ENCODE measurements at regions not wholly inside any gene's neighbourhood (a gene's known extent, or its start where the extent isn't known, plus 50 kb on each side); places are given as distances from the start of the nearest gene placed in this dataset.
A peak's percentile ranks its signal among the peaks of the same experiment; 100 is the strongest.

- 63 to 70% methylated on average over 5 of the region's 5 CpGs for WGBS, 2 experiments (ENCODE audit: low coverage in 1 of 2, low lambda C conversion rate in 2 of 2, missing lambda C conversion rate in 2 of 2)
- no peaks in the 10 kb centered on the region; the same call in 1 of the 2 replicates for H3K9me2 ChIP-seq (ENCODE audit: insufficient read depth)
- TF ChIP-seq EZH2 (IDR thresholded peaks at IDR 0.05; ENCODE audit: insufficient read depth, poor library complexity, severe bottlenecking), result no peak
- no peak for TF ChIP-seq EZH2phosphoT487 (IDR thresholded peaks at IDR 0.05; ENCODE audit: insufficient read depth, low read depth)
- no peak for DNase-seq
- no peak overlapping the region for H2AFZ ChIP-seq
- no peaks in the 10 kb centered on the region for H3K36me3 ChIP-seq (ENCODE audit: low read depth)
- H3K79me2 ChIP-seq (ENCODE audit: insufficient read depth), result no peaks in the 10 kb centered on the region
- H3K4me1 ChIP-seq (ENCODE audit: insufficient read depth), result peaks cover 22% of the 10 kb centered on the region
- no peaks in the 10 kb centered on the region for H3F3A ChIP-seq (ENCODE audit: insufficient read depth)
- H3K4me2 ChIP-seq (ENCODE audit: unreplicated experiment), result no peak overlapping the region
- H3K27me3 ChIP-seq (replicated peaks; ENCODE audit: insufficient read depth), result no peaks in the 10 kb centered on the region
- H3K27ac ChIP-seq, result no peak overlapping the region
- H3K4me3 ChIP-seq, result no peak overlapping the region
- in situ Hi-C loops (cut with MboI), result no loop called here
- H3K9ac ChIP-seq, result no peak overlapping the region
- no peaks in the 10 kb centered on the region for H3K9me3 ChIP-seq (ENCODE audit: low read depth)
- H4K20me1 ChIP-seq (ENCODE audit: insufficient read depth), result no peaks in the 10 kb centered on the region
These were observed 772.5 kb upstream of the SLITRK1 start for GRCh38 chr13:84654654-84655275.

DNA sequence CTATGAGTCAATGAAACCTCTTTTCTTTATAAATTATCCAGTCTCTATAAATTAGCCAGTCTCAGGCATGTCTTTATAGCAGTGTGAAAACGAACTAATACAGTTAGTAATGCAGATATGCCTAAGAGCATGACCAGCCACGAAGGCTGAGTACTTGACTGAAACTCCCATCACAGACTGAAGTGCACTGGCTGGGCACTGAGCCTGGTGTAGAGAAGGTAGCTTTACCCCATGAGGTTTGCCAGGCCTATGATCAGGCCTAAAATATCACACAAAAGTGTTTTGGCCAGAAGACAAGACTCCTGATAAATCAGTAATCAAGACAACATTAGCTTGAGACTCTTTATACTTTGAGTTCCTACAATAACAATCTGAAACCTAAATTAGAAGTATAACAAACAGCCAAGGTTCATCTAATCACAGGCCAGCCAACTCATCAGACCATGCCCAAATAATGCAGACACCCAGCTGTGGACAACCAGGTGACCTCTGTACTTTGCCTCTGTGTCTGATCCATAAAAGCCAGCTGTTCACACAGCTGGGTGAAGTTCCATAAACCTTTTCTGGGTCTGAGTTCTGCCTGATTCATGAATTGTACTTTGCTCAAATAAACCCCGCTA lies 771.8 kb upstream of the SLITRK1 start:
- Histone ChIP-seq H3K9me2 (ENCODE audit: insufficient read depth) (no peaks in the 10 kb centered on the region; the same call in 1 of the 2 replicates), H3K36me3 (ENCODE audit: low read depth) (no peaks in the 10 kb centered on the region), H3K4me1 (ENCODE audit: insufficient read depth) (peaks cover 21% of the 10 kb centered on the region), H3K27me3 (replicated peaks; ENCODE audit: insufficient read depth) (no peaks in the 10 kb centered on the region), H3K27ac (no peak overlapping the region), H3K9ac (no peak overlapping the region), H3K79me2 (ENCODE audit: insufficient read depth) (no peaks in the 10 kb centered on the region), H3K9me3 (ENCODE audit: low read depth) (no peaks in the 10 kb centered on the region), H3K4me3 (no peak overlapping the region), H3F3A (ENCODE audit: insufficient read depth) (no peaks in the 10 kb centered on the region), H3K4me2 (ENCODE audit: unreplicated experiment) (no peak overlapping the region), H4K20me1 (ENCODE audit: insufficient read depth) (no peaks in the 10 kb centered on the region), H2AFZ (no peak overlapping the region)
- DNase-seq, result no peak
- no peak for TF ChIP-seq EZH2phosphoT487 (IDR thresholded peaks at IDR 0.05; ENCODE audit: insufficient read depth, low read depth)
- TF ChIP-seq EZH2 (IDR thresholded peaks at IDR 0.05; ENCODE audit: insufficient read depth, poor library complexity, severe bottlenecking), result no peak
- 81 to 83% methylated on average over 3 of the region's 3 CpGs for WGBS, 2 experiments (ENCODE audit: low coverage in 1 of 2, low lambda C conversion rate in 2 of 2, missing lambda C conversion rate in 2 of 2)
- in situ Hi-C loops (cut with MboI), result no loop called here

GRCh38 chr13:84651705-84652104 lies 769.4 kb upstream of the SLITRK1 start:
- H2AFZ ChIP-seq, result no peak overlapping the region
- H3K79me2 ChIP-seq (ENCODE audit: insufficient read depth), result no peaks in the 10 kb centered on the region
- no peak overlapping the region for H3K4me2 ChIP-seq (ENCODE audit: unreplicated experiment)
- no peaks in the 10 kb centered on the region for H3K9me2 ChIP-seq (ENCODE audit: insufficient read depth)
- H4K20me1 ChIP-seq (ENCODE audit: insufficient read depth), result no peaks in the 10 kb centered on the region
- H3K4me3 ChIP-seq, result no peak overlapping the region
- H3K9ac ChIP-seq, result no peak overlapping the region
- no peaks in the 10 kb centered on the region for H3F3A ChIP-seq (ENCODE audit: insufficient read depth)
- no peaks in the 10 kb centered on the region for H3K27me3 ChIP-seq (replicated peaks; ENCODE audit: insufficient read depth)
- in situ Hi-C loops (cut with MboI), result no loop called here
- WGBS, 2 experiments (ENCODE audit: low coverage in 1 of 2, low lambda C conversion rate in 2 of 2, missing lambda C conversion rate in 2 of 2), result 93 to 97% methylated on average over 3 of the region's 3 CpGs
- H3K36me3 ChIP-seq (ENCODE audit: low read depth), result no peaks in the 10 kb centered on the region
- no peak for DNase-seq
- no peaks in the 10 kb centered on the region for H3K9me3 ChIP-seq (ENCODE audit: low read depth)
- H3K4me1 ChIP-seq (ENCODE audit: insufficient read depth), result peaks cover 20% of the 10 kb centered on the region; the same call in 1 of the 2 replicates
- TF ChIP-seq EZH2phosphoT487 (IDR thresholded peaks at IDR 0.05; ENCODE audit: insufficient read depth, low read depth) (no peak), EZH2 (IDR thresholded peaks at IDR 0.05; ENCODE audit: insufficient read depth, poor library complexity, severe bottlenecking) (no peak)
- H3K27ac ChIP-seq, result no peak overlapping the region

DNA sequence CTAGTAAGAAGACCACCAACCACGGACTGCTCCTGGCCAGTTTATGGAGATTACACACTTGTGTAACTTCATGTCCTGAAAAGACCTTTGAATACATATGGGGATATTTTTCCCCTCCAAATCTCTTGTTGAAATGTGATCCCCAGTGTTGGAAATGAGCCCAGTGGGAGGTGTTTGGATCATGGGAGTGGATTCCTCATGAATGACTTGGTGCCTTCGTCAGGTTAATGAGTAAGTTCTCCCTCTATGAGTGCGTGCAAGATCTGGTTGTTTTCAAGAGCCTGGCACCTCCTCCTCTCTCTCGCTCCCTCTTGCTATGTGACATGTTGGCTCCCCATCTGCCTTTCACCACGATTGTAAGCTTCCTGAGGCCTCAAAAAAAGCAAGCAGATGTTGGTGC lies 769.0 kb upstream of the SLITRK1 start:
- H3K79me2 ChIP-seq (ENCODE audit: insufficient read depth), result no peaks in the 10 kb centered on the region
- DNase-seq, result peak; percentile 65
- peaks cover 21% of the 10 kb centered on the region; the same call in 1 of the 2 replicates for H3K4me1 ChIP-seq (ENCODE audit: insufficient read depth)
- H3K36me3 ChIP-seq (ENCODE audit: low read depth), result no peaks in the 10 kb centered on the region
- H3K9ac ChIP-seq, result no peak overlapping the region
- H3K4me3 ChIP-seq, result no peak overlapping the region
- H3F3A ChIP-seq (ENCODE audit: insufficient read depth), result no peaks in the 10 kb centered on the region
- no peaks in the 10 kb centered on the region for H4K20me1 ChIP-seq (ENCODE audit: insufficient read depth)
- H3K4me2 ChIP-seq (ENCODE audit: unreplicated experiment), result no peak overlapping the region
- WGBS, 2 experiments (ENCODE audit: low coverage in 1 of 2, low lambda C conversion rate in 2 of 2, missing lambda C conversion rate in 2 of 2), result 41 to 48% methylated on average over 5 of the region's 5 CpGs
- TF ChIP-seq EZH2phosphoT487 (IDR thresholded peaks at IDR 0.05; ENCODE audit: insufficient read depth, low read depth) (no peak), EZH2 (IDR thresholded peaks at IDR 0.05; ENCODE audit: insufficient read depth, poor library complexity, severe bottlenecking) (no peak)
- no peaks in the 10 kb centered on the region for H3K27me3 ChIP-seq (replicated peaks; ENCODE audit: insufficient read depth)
- H3K27ac ChIP-seq, result no peak overlapping the region
- in situ Hi-C loops (cut with MboI), result no loop called here
- no peaks in the 10 kb centered on the region for H3K9me3 ChIP-seq (ENCODE audit: low read depth)
- no peak overlapping the region for H2AFZ ChIP-seq
- H3K9me2 ChIP-seq (ENCODE audit: insufficient read depth), result no peaks in the 10 kb centered on the region
